C4-2B (cell line): ENCODE measurements at regions not wholly inside any gene's neighbourhood (a gene's known extent, or its start where the extent isn't known, plus 50 kb on each side); places are given as distances from the start of the nearest gene placed in this dataset.

Experiments
- ZFX ChIP-seq: fragments of 450-650 bp; IDR thresholded peaks from 2 replicates; pipeline ENCODE4 v1.6.1; 2017
- TF ChIP-seq, protein P1 (sequence below): fragments of 450-650 bp; conservative IDR thresholded peaks from 2 replicates; pipeline ENCODE4 v1.5.1; 2017; ENCODE audit warnings: mild to moderate bottlenecking

DNA sequence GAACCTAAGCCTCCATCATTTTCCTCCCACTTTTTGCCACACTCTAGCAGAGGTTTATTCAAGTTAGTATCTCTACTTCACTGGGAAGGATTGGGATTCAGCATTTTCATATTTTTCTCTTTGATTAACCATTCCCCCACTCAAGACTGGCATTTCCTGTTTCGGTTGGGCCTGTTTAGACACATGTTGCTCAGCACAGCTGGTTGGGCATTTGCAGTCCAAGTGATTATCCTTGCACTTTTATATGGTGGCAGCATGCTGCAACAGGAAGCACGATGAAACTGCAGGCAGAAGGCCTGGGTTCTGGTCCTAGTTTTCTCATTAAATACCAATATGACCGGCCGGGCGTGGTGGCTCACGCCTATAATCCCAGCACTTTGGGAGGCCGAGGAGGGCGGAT, 182.9 kb upstream of the GRIN2B start:
- TF ChIP-seq, protein P1, sequence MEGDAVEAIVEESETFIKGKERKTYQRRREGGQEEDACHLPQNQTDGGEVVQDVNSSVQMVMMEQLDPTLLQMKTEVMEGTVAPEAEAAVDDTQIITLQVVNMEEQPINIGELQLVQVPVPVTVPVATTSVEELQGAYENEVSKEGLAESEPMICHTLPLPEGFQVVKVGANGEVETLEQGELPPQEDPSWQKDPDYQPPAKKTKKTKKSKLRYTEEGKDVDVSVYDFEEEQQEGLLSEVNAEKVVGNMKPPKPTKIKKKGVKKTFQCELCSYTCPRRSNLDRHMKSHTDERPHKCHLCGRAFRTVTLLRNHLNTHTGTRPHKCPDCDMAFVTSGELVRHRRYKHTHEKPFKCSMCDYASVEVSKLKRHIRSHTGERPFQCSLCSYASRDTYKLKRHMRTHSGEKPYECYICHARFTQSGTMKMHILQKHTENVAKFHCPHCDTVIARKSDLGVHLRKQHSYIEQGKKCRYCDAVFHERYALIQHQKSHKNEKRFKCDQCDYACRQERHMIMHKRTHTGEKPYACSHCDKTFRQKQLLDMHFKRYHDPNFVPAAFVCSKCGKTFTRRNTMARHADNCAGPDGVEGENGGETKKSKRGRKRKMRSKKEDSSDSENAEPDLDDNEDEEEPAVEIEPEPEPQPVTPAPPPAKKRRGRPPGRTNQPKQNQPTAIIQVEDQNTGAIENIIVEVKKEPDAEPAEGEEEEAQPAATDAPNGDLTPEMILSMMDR: no peak
- no peak for TF ChIP-seq ZFX
